Activated CD4-positive, alpha-beta T cell treated with anti-CD3 and anti-CD28 coated beads, Interleukin-2, amount 10 ng/mL, durations not matched to agents 24 days and 14 days (primary cell): ENCODE measurements at regions not wholly inside any gene's neighbourhood (a gene's known extent, or its start where the extent isn't known, plus 50 kb on each side); places are given as distances from the start of the nearest gene placed in this dataset.

Experiments
- DNase-seq: peaks from one replicate; pipeline ENCODE4 v3.0.0; 2022
- H3K27ac Mint-ChIP-seq: one replicate; pipeline ENCODE4 v1.8.0; 2022; ENCODE audit warnings: mild to moderate bottlenecking, mixed read lengths
- H3K27me3 Mint-ChIP-seq: one replicate; pipeline ENCODE4 v1.8.0; 2022; ENCODE audit warnings: mixed read lengths
- H3K36me3 Mint-ChIP-seq: one replicate; pipeline ENCODE4 v1.8.0; 2022; ENCODE audit warnings: low read depth, mild to moderate bottlenecking, mixed read lengths
- H3K4me1 Mint-ChIP-seq: one replicate; pipeline ENCODE4 v1.8.0; 2021; ENCODE audit warnings: mixed read lengths
- H3K4me3 Mint-ChIP-seq: one replicate; pipeline ENCODE4 v1.8.0; 2022; ENCODE audit warnings: mild to moderate bottlenecking, moderate library complexity, mixed read lengths
- H3K9me3 Mint-ChIP-seq: one replicate; pipeline ENCODE4 v1.8.0; 2021; ENCODE audit warnings: mixed read lengths
- intact Hi-C: fragments of 100-400 bp; cut with micrococcal nuclease; formaldehyde crosslinking; loops from one replicate; pipeline ENCODE4 v1.15.1; 2023

- H3K4me3 Mint-ChIP-seq, result no peak overlapping the region
- H3K27ac Mint-ChIP-seq, result no peak overlapping the region
- intact Hi-C loops, result no loop called here
- peaks cover 2% of the 10 kb centered on the region for H3K27me3 Mint-ChIP-seq
- no peaks in the 10 kb centered on the region for H3K4me1 Mint-ChIP-seq
- no peaks in the 10 kb centered on the region for H3K36me3 Mint-ChIP-seq
- DNase-seq, result no peak
- no peaks in the 10 kb centered on the region for H3K9me3 Mint-ChIP-seq
Measured at GRCh38 chr17:72433797-72434196, 313.0 kb downstream of the SOX9 start.

GRCh38 chr17:72434581-72434980 lies 313.8 kb downstream of the SOX9 start:
- H3K4me1 Mint-ChIP-seq, result no peaks in the 10 kb centered on the region
- no peaks in the 10 kb centered on the region for H3K36me3 Mint-ChIP-seq
- DNase-seq, result no peak
- H3K4me3 Mint-ChIP-seq, result no peak overlapping the region
- H3K9me3 Mint-ChIP-seq, result no peaks in the 10 kb centered on the region
- intact Hi-C loops, result no loop called here
- peaks cover 2% of the 10 kb centered on the region for H3K27me3 Mint-ChIP-seq
- H3K27ac Mint-ChIP-seq, result no peak overlapping the region

- Mint-ChIP-seq H3K4me1 (no peaks in the 10 kb centered on the region), H3K27me3 (peaks cover 2% of the 10 kb centered on the region)
- intact Hi-C loops, result no loop called here
Measured at GRCh38 chr17:72434991-72435618, 314.3 kb downstream of the SOX9 start.

GRCh38 chr17:72438783-72439182 lies 318.0 kb downstream of the SOX9 start:
- H3K27me3 Mint-ChIP-seq, result no peaks in the 10 kb centered on the region
- intact Hi-C loops, result no loop called here
- H3K27ac Mint-ChIP-seq, result no peak overlapping the region
- no peak overlapping the region for H3K4me3 Mint-ChIP-seq
- no peaks in the 10 kb centered on the region for H3K36me3 Mint-ChIP-seq
- no peaks in the 10 kb centered on the region for H3K9me3 Mint-ChIP-seq
- no peaks in the 10 kb centered on the region for H3K4me1 Mint-ChIP-seq
- DNase-seq, result no peak

More at GRCh38 chr17:72434991-72435618, 314.3 kb downstream of the SOX9 start:
- Mint-ChIP-seq H3K4me3 (no peak overlapping the region), H3K9me3 (no peaks in the 10 kb centered on the region), H3K27ac (no peak overlapping the region), H3K36me3 (no peaks in the 10 kb centered on the region)
- no peak for DNase-seq

- H3K4me3 Mint-ChIP-seq, result no peak overlapping the region
- H3K27ac Mint-ChIP-seq, result no peak overlapping the region
- no peak for DNase-seq
- intact Hi-C loops, result no loop called here
- H3K4me1 Mint-ChIP-seq, result no peaks in the 10 kb centered on the region
- H3K36me3 Mint-ChIP-seq, result no peaks in the 10 kb centered on the region
- no peaks in the 10 kb centered on the region for H3K27me3 Mint-ChIP-seq
- no peaks in the 10 kb centered on the region for H3K9me3 Mint-ChIP-seq
Measured at GRCh38 chr17:72439893-72440502, 319.2 kb downstream of the SOX9 start.

- Mint-ChIP-seq H3K4me1 (no peaks in the 10 kb centered on the region), H3K4me3 (no peak overlapping the region), H3K9me3 (no peaks in the 10 kb centered on the region), H3K27me3 (no peaks in the 10 kb centered on the region), H3K27ac (no peak overlapping the region), H3K36me3 (no peaks in the 10 kb centered on the region)
- intact Hi-C loops, result no loop called here
- DNase-seq, result no peak
Measured at GRCh38 chr17:72440961-72441360, 320.1 kb downstream of the SOX9 start.

GRCh38 chr17:72441909-72442308 lies 321.1 kb downstream of the SOX9 start:
- no peaks in the 10 kb centered on the region for H3K27me3 Mint-ChIP-seq
- no peaks in the 10 kb centered on the region for H3K9me3 Mint-ChIP-seq
- no peak overlapping the region for H3K27ac Mint-ChIP-seq
- intact Hi-C loops, result no loop called here
- no peaks in the 10 kb centered on the region for H3K36me3 Mint-ChIP-seq
- no peak overlapping the region for H3K4me3 Mint-ChIP-seq
- no peaks in the 10 kb centered on the region for H3K4me1 Mint-ChIP-seq
- no peak for DNase-seq

- H3K27ac Mint-ChIP-seq, result no peak overlapping the region
- H3K27me3 Mint-ChIP-seq, result no peaks in the 10 kb centered on the region
- no peak for DNase-seq
- H3K36me3 Mint-ChIP-seq, result no peaks in the 10 kb centered on the region
- intact Hi-C loops, result no loop called here
- no peaks in the 10 kb centered on the region for H3K9me3 Mint-ChIP-seq
- no peaks in the 10 kb centered on the region for H3K4me1 Mint-ChIP-seq
- H3K4me3 Mint-ChIP-seq, result no peak overlapping the region
Measured at GRCh38 chr17:72444517-72445054, 323.8 kb downstream of the SOX9 start.

GRCh38 chr17:72445055-72445991 lies 324.5 kb downstream of the SOX9 start:
- Mint-ChIP-seq H3K9me3 (no peaks in the 10 kb centered on the region), H3K4me3 (no peak overlapping the region), H3K36me3 (no peaks in the 10 kb centered on the region), H3K4me1 (no peaks in the 10 kb centered on the region), H3K27me3 (no peaks in the 10 kb centered on the region), H3K27ac (no peak overlapping the region)
- intact Hi-C loops, result no loop called here
- DNase-seq, result no peak

- H3K4me3 Mint-ChIP-seq, result no peak overlapping the region
- H3K27ac Mint-ChIP-seq, result no peak overlapping the region
- H3K27me3 Mint-ChIP-seq, result no peaks in the 10 kb centered on the region
- no peaks in the 10 kb centered on the region for H3K4me1 Mint-ChIP-seq
- no peaks in the 10 kb centered on the region for H3K9me3 Mint-ChIP-seq
- DNase-seq, result no peak
- intact Hi-C loops, result no loop called here
- no peaks in the 10 kb centered on the region for H3K36me3 Mint-ChIP-seq
Measured at GRCh38 chr17:72446118-72446517, 325.3 kb downstream of the SOX9 start.

GRCh38 chr17:72446525-72447250 lies 325.9 kb downstream of the SOX9 start:
- intact Hi-C loops, result no loop called here
- H3K27me3 Mint-ChIP-seq, result no peaks in the 10 kb centered on the region
- no peak overlapping the region for H3K27ac Mint-ChIP-seq
- no peaks in the 10 kb centered on the region for H3K4me1 Mint-ChIP-seq
- no peaks in the 10 kb centered on the region for H3K9me3 Mint-ChIP-seq
- no peaks in the 10 kb centered on the region for H3K36me3 Mint-ChIP-seq
- no peak overlapping the region for H3K4me3 Mint-ChIP-seq
- no peak for DNase-seq

- intact Hi-C loops, result no loop called here
- Mint-ChIP-seq H3K27ac (no peak overlapping the region), H3K4me3 (no peak overlapping the region), H3K36me3 (no peaks in the 10 kb centered on the region), H3K27me3 (no peaks in the 10 kb centered on the region), H3K9me3 (no peaks in the 10 kb centered on the region), H3K4me1 (no peaks in the 10 kb centered on the region)
- no peak for DNase-seq
Measured at GRCh38 chr17:72447251-72447640, 326.4 kb downstream of the SOX9 start.

GRCh38 chr17:72448019-72448418 lies 327.2 kb downstream of the SOX9 start:
- DNase-seq, result no peak
- H3K27ac Mint-ChIP-seq, result no peak overlapping the region
- intact Hi-C loops, result no loop called here
- no peaks in the 10 kb centered on the region for H3K9me3 Mint-ChIP-seq
- H3K4me3 Mint-ChIP-seq, result no peak overlapping the region
- no peaks in the 10 kb centered on the region for H3K4me1 Mint-ChIP-seq
- H3K36me3 Mint-ChIP-seq, result no peaks in the 10 kb centered on the region
- no peaks in the 10 kb centered on the region for H3K27me3 Mint-ChIP-seq
